SU-DHL-6 (cell line): ENCODE measurements at regions not wholly inside any gene's neighbourhood (a gene's known extent, or its start where the extent isn't known, plus 50 kb on each side); places are given as distances from the start of the nearest gene placed in this dataset.

Experiments used
- EZH2phosphoT487 ChIP-seq: fragments of 200-600 bp; sonication (generic), shearing (Covaris generic); conservative IDR thresholded peaks from 2 replicates; pipeline ENCODE4 v1.6.1; 2018; ENCODE audit warnings: mild to moderate bottlenecking, antibody characterized with exemption, low read length, moderate library complexity, mixed read lengths
- TF ChIP-seq, protein P1 (sequence below): fragments of 200-600 bp; sonication (generic); IDR thresholded peaks from one replicate; pipeline ENCODE4 v1.5.1; 2017; ENCODE audit warnings: antibody characterized with exemption, mild to moderate bottlenecking, low read length, moderate library complexity; ENCODE audit not compliant: insufficient read depth, poor library complexity, severe bottlenecking

- TF ChIP-seq, protein P1, sequence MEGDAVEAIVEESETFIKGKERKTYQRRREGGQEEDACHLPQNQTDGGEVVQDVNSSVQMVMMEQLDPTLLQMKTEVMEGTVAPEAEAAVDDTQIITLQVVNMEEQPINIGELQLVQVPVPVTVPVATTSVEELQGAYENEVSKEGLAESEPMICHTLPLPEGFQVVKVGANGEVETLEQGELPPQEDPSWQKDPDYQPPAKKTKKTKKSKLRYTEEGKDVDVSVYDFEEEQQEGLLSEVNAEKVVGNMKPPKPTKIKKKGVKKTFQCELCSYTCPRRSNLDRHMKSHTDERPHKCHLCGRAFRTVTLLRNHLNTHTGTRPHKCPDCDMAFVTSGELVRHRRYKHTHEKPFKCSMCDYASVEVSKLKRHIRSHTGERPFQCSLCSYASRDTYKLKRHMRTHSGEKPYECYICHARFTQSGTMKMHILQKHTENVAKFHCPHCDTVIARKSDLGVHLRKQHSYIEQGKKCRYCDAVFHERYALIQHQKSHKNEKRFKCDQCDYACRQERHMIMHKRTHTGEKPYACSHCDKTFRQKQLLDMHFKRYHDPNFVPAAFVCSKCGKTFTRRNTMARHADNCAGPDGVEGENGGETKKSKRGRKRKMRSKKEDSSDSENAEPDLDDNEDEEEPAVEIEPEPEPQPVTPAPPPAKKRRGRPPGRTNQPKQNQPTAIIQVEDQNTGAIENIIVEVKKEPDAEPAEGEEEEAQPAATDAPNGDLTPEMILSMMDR: no peak
- no peak for TF ChIP-seq EZH2phosphoT487
These were observed 66.6 kb upstream of the NXT1 start for GRCh38 chr20:23284009-23284408.
